K562 (cell line): ENCODE measurements at regions not wholly inside any gene's neighbourhood (a gene's known extent, or its start where the extent isn't known, plus 50 kb on each side); places are given as distances from the start of the nearest gene placed in this dataset.

Source experiments
- ATAC-seq: fragments of 200-7000 bp; cut with Tn5 transposase; 3 replicates; pipeline ENCODE4 v1.9.1; 2020; ENCODE audit warnings: moderate library complexity
- BruUV-seq: library from RNA; stranded (reverse); fragments of 400-500 nt; replicated peaks from 2 replicates; lab custom pipeline; 2021; lab: Mats Ljungman, UMichigan
- CTCF ChIA-PET: fragments of 300-600 bp; formaldehyde crosslinking; extraction: SDS; loops from one replicate; lab custom pipeline; 2021; ENCODE audit warnings: low intra/inter-chr PET ratio; lab: Yijun Ruan, JAX
- POLR2A ChIA-PET: fragments of 300-600, 350-650 bp; sonication (Branson Sonifier 250); formaldehyde crosslinking; extraction: SDS; loops from one replicate; lab custom pipeline; 2021; ENCODE audit warnings: antibody characterized with exemption, inconsistent platforms; lab: Yijun Ruan, JAX
- DNase-seq, 4 experiments: peaks; one replicate each; pipeline versions ENCODE4 v3.0.0 to v3.0.0-alpha.2; 2011 to 2018; ENCODE audit warnings: low spot score in 3 of 4, mixed read lengths in 3 of 4; ENCODE audit errors: extremely low read depth in 1 of 4
- FAIRE-seq: peaks from 2 replicates; lab custom pipeline; 2011; peaks lifted over from hg19 to GRCh38; lab: Jason Lieb, UNC
- H2AFZ ChIP-seq: 2 replicates; pipeline ENCODE4 v1.6.0; 2011; ENCODE audit warnings: low read depth, low read length, control low read depth, inconsistent platforms
- H3K27ac ChIP-seq: fragments of 200-600 bp; 3 replicates; pipeline ENCODE4 v1.8.0; 2011; ENCODE audit warnings: low read depth, mild to moderate bottlenecking, control low read depth, inconsistent platforms, low read length, moderate library complexity, mixed read lengths; ENCODE audit errors: extremely low read depth
- H3K27me3 ChIP-seq, 2 experiments: fragments of 300-600 bp in 1 of 2; 2 replicates in 1 of 2; 3 replicates in 1 of 2; pipeline versions ENCODE4 v1.6.0 to v1.8.0; 2011; ENCODE audit warnings: inconsistent platforms in 2 of 2, low read length in 2 of 2, mild to moderate bottlenecking in 1 of 2, mixed read lengths in 1 of 2, moderate library complexity in 1 of 2; ENCODE audit not compliant: control insufficient read depth in 2 of 2, insufficient read depth in 2 of 2
- H3K36me3 ChIP-seq: fragments of 300-600 bp; 3 replicates; pipeline ENCODE4 v1.8.0; 2011; ENCODE audit warnings: mild to moderate bottlenecking, low read length, inconsistent platforms; ENCODE audit not compliant: control insufficient read depth, insufficient read depth
- H3K4me1 ChIP-seq, 2 experiments: fragments of 200-600 bp in 1 of 2; replicated peaks in 1 of 2; 2 replicates in 1 of 2; 3 replicates in 1 of 2; pipeline versions ENCODE4 v1.5.1 to v1.8.0; 2011; ENCODE audit warnings: inconsistent platforms in 2 of 2, low read length in 2 of 2, mild to moderate bottlenecking in 1 of 2, mixed read lengths in 1 of 2, moderate library complexity in 1 of 2; ENCODE audit not compliant: control insufficient read depth in 2 of 2, insufficient read depth in 2 of 2
- H3K4me2 ChIP-seq: 2 replicates; pipeline ENCODE4 v1.6.1; 2011; ENCODE audit warnings: low read length, control low read depth, inconsistent platforms, mixed read lengths; ENCODE audit not compliant: insufficient read depth
- H3K4me3 ChIP-seq: fragments of 200-600 bp; sonication (generic), shearing (Covaris generic); 2 replicates; pipeline ENCODE4 v1.5.1; 2016; ENCODE audit warnings: control low read depth, inconsistent platforms
- H3K79me2 ChIP-seq: fragments of 200-600 bp; 3 replicates; pipeline ENCODE4 v1.8.0; 2011; ENCODE audit warnings: low read length, inconsistent platforms; ENCODE audit not compliant: control insufficient read depth, insufficient read depth
- H3K9ac ChIP-seq, 2 experiments: 2 replicates each; pipeline versions ENCODE4 v1.6.0 to v1.6.1; 2011; ENCODE audit warnings: low read depth in 2 of 2, low read length in 2 of 2, control low read depth in 1 of 2, inconsistent platforms in 1 of 2, mild to moderate bottlenecking in 1 of 2, mixed read lengths in 1 of 2; ENCODE audit not compliant: insufficient read depth in 1 of 2
- H3K9me1 ChIP-seq: one replicate; pipeline ENCODE4 v1.6.0; 2011; ENCODE audit warnings: inconsistent platforms, mild to moderate bottlenecking, low read length, moderate library complexity; ENCODE audit not compliant: control insufficient read depth, insufficient read depth
- H3K9me3 ChIP-seq: replicated peaks from 2 replicates; pipeline ENCODE4 v1.5.1; 2011; ENCODE audit warnings: low read depth, low read length, inconsistent platforms; ENCODE audit not compliant: control insufficient read depth, insufficient read depth
- H4K20me1 ChIP-seq: replicated peaks from 2 replicates; pipeline ENCODE4 v1.6.1; 2011; ENCODE audit warnings: low read length, inconsistent platforms, mixed read lengths; ENCODE audit not compliant: control insufficient read depth, insufficient read depth
- C11orf30 ChIP-seq: fragments of 450-650 bp; IDR thresholded peaks from 2 replicates; pipeline ENCODE4 v1.6.1; 2016; ENCODE audit warnings: low read depth, mild to moderate bottlenecking
- FOXA3 ChIP-seq, 2 experiments: fragments of 450-650 bp in 1 of 2; sonication (generic) in 1 of 2; formaldehyde crosslinking; IDR thresholded peaks in 1 of 2; conservative IDR thresholded peaks in 1 of 2; 2 replicates each; pipeline versions ENCODE4 v1.4.0 to v1.8.0; 2020 to 2022; ENCODE audit warnings: mild to moderate bottlenecking in 2 of 2, missing genetic modification reagents in 1 of 2
- MAFF ChIP-seq: IDR thresholded peaks from 2 replicates; pipeline ENCODE4 v1.6.1; 2012; ENCODE audit warnings: low read length, improper control_type of control experiment
- MAFG ChIP-seq: fragments of 450-650 bp; conservative IDR thresholded peaks from 2 replicates; pipeline ENCODE4 v1.6.1; 2016; ENCODE audit warnings: missing genetic modification characterization, missing compliant biosample characterization
- MAFK ChIP-seq: IDR thresholded peaks from 2 replicates; pipeline ENCODE4 v1.6.1; 2011; ENCODE audit warnings: low read length, improper control_type of control experiment
- PHB2 ChIP-seq: fragments of 450-650 bp; IDR thresholded peaks from 2 replicates; pipeline ENCODE4 v1.6.1; 2017; ENCODE audit warnings: low read depth
- ZNF316 ChIP-seq: fragments of 450-650 bp; IDR thresholded peaks from 2 replicates; pipeline ENCODE4 v1.6.1; 2016
- WGBS: fragments of 100-300 bp; shearing (Covaris generic); methylation state at CpG from one replicate; pipeline ENCODE4 v1.1.6; 2016; ENCODE audit warnings: low coverage, mixed read lengths; ENCODE audit not compliant: insufficient coverage; ENCODE audit errors: missing lambda C conversion rate; 5-methylcytosine and 5-hydroxymethylcytosine counted together
- in situ Hi-C: fragments of 300-500 bp; cut with MboI; formaldehyde crosslinking; loops from 4 replicates; pipeline ENCODE4 v1.15.0; 2018; ENCODE audit warnings: inconsistent platforms, mixed read lengths
- intact Hi-C: fragments of 100-400 bp; cut with micrococcal nuclease; formaldehyde crosslinking; loops from 2 replicates; pipeline ENCODE4 v1.14.2; 2022
- TF ChIP-seq, protein P1 (sequence below), 2 experiments: IDR thresholded peaks in 1 of 2; conservative IDR thresholded peaks in 1 of 2; 2 replicates each; pipeline ENCODE4 v1.6.1; 2016; ENCODE audit warnings: low read depth in 2 of 2, mild to moderate bottlenecking in 1 of 2, missing compliant biosample characterization in 1 of 2, missing genetic modification characterization in 1 of 2, moderate library complexity in 1 of 2

DNA sequence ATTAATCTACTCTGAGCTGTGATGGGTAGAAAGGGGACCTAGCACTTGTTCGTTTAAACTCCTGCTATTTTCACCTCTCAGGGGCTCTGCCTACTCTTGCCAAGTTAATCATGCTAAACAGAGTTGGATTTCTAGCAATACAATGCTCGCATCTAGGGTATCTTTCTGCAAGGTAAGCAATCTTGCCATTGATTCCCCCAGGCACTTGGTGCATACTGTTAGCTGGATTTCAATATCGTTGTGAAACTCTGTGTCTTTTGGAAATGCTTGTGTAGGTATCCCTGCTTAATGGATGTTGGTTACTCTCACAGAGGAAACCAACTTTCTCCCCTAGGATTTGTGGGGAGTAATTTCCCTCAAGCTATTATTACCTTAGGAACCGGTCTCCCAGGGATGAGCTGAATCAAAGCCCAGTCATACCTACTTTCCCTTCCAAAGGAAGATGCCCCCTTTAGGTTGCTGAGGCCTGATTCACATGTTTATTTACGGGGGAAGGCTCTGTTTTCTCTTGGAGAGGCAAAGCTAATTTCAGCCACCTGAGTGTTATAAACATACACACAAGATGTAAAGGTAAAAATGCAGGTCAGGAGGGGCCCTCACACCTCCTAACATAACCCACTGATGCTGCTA, 366.8 kb downstream of the FBXW7 start:
- FAIRE-seq (no peak), ATAC-seq (no peak)
- CTCF ChIA-PET = no interaction called here

More for the DNA sequence above, 366.8 kb downstream of the FBXW7 start:
- intact Hi-C loops = no loop called here
- in situ Hi-C loops = no loop called here
- POLR2A ChIA-PET = no interaction called here
- Histone ChIP-seq H3K27me3 (peaks cover 0 to 7% of the 10 kb centered on the region in 2 experiments; a peak in 2 of 5 replicates), H3K9ac (no peak overlapping the region), H3K9me3 (no peaks in the 10 kb centered on the region), H3K36me3 (no peaks in the 10 kb centered on the region), H3K4me1 (no peaks in the 10 kb centered on the region), H3K4me2 (no peak overlapping the region), H3K9me1 (no peaks in the 10 kb centered on the region), H3K79me2 (no peaks in the 10 kb centered on the region), H3K27ac (no peak overlapping the region), H3K4me3 (no peak overlapping the region), H2AFZ (no peak overlapping the region), H4K20me1 (no peaks in the 10 kb centered on the region; the same call in 1 of the 2 replicates)
- BruUV-seq = no TSS peak
- TF ChIP-seq, protein P1, sequence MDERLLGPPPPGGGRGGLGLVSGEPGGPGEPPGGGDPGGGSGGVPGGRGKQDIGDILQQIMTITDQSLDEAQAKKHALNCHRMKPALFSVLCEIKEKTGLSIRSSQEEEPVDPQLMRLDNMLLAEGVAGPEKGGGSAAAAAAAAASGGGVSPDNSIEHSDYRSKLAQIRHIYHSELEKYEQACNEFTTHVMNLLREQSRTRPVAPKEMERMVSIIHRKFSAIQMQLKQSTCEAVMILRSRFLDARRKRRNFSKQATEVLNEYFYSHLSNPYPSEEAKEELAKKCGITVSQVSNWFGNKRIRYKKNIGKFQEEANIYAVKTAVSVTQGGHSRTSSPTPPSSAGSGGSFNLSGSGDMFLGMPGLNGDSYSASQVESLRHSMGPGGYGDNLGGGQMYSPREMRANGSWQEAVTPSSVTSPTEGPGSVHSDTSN (CRISPR knock-in tag; IDR thresholded peaks at IDR 0.05; ENCODE audit: low read depth) = no peak
- TF ChIP-seq, protein P1 (tag; conservative IDR thresholded peaks at IDR 0.05; ENCODE audit: low read depth) = no peak
- peak; percentile 38 for TF ChIP-seq MAFF
- peak; percentile 42; the same call in 1 of the 2 replicates for TF ChIP-seq MAFG (tag)
- peak; percentile 54; the same call in 1 of the 2 replicates for TF ChIP-seq MAFK
- no peak for TF ChIP-seq PHB2
- TF ChIP-seq FOXA3 (CRISPR knock-in tag; conservative IDR thresholded peaks at IDR 0.05 in 1 of 2, IDR thresholded peaks at IDR 0.05 in 1 of 2) = no peak
- TF ChIP-seq ZNF316 = peak; percentile 61
- peak; percentile 35; the same call in 1 of the 2 replicates for TF ChIP-seq C11orf30
- DNase-seq = no peak
- 0% methylated on average over 5 of the region's 5 CpGs for WGBS
